NCI-H748 (cell line): ENCODE measurements at regions not wholly inside any gene's neighbourhood (a gene's known extent, or its start where the extent isn't known, plus 50 kb on each side); places are given as distances from the start of the nearest gene placed in this dataset.
A peak's percentile ranks its signal among the peaks of the same experiment; 100 is the strongest.
"Not testable (repeated sequence)": the region's sequence is repeated elsewhere in the genome, so short reads cannot be mapped to it uniquely, and the experiment has no call there.

Experiments used
- DNase-seq: peaks from one replicate; lab custom pipeline; 2025; ENCODE audit not compliant: unreplicated experiment; lab: John Stamatoyannopoulos, UW

DNA sequence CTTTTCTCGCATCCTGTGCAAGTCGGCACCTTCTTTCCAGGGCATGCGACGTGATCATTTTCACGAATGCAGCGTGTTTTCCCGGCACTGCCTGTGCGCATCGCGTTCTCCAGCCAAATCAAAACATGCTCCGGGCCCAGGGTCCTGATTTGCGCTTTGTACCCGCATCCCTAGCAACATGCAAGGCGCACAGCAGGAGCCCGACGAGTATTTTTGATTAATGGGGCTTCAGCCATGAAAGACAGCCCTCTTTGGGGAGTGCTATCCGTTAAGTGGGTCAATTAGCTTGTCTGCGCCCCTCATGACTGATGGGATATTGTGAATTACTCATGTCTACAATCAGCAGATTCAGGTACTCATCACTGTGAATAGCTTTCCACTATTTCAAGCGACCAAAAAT, 243.3 kb upstream of the RNF32 start:
- peak; percentile 24 for DNase-seq

DNA sequence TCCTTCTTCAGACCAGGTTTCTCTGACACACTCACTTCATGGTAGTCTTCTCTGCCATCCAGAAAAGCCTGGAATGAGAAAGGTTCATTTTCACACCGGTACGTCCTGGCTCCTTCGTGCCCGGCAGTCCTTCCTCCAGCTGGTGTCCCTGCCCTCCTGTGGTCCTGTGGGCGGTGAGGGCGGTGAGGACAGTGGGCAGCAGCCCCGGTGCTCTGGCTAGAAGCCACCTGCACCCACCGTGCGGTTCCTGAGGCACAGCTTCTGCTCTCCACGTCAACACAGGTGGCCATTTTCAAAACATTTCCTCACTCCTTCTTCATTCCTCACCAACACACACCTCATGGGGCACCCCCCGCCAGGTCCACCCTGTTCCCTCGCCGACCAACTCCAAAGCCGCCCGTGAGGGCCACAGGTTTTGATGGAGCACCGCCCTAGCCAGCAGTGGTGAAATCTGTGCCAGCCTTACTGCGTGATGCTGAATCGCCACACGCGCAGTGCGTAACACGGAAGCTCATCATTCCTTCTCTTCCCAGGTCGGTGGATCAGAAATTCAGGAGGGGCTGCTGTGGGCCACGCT, 251.4 kb upstream of the RNF32 start:
- no peak for DNase-seq

DNA sequence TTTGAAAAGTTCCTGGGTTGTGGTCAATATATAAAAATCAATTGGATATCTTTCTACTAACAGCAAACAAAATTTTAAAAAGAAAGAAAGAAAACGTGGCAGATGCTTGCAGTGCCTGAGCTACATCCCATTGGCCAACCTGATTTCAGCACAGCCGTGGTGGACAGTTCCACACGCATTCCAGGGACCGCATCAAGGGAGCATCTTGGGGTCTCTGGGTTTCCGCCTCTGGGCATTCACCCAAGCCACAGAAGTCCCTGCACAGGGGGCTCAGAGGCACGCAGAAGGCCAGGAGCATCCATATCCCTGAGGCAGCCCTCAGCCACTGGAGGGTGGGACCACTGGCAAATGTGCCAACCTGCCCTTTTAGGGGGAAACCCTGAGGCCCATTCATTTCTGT, 254.5 kb upstream of the RNF32 start:
- DNase-seq, result no peak

DNA sequence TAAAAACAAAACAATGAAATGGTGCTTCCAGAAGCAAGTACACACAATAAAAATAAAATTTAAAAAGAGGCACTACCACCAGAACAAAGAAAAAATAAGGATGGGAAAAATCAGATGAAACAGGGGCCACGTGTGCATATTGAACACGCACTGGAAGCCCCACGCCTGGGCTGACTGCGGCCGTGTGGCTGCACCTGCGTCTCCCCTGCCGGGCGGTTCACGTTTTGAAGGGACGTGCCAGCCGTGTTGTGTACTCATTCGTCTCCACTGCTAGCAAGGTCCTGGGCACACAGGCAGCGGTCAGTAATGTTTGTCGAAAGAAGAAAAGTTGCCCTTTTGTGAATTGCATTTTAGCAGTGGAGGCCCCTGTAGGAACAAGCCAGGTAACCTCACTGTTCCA, 255.9 kb upstream of the RNF32 start:
- DNase-seq, result no peak

DNA sequence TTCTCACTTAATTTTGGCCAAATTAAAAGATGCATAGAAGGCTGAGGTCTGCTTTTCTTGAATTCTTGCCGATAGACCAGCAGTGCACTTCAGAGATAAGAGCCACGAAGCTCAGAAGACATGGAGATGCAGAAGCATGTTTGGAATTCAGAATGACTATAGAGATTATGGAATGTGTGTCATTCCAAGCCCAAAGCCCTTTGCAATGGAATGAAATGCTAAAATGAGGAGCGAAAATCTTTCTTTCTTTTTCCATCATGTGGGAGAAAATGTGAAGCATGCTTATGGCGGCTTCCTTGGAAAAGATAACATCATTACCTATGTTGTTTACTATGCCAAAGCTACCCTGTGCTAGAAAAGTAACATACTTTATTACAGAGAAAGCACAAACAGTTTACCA, 257.0 kb upstream of the RNF32 start:
- no peak for DNase-seq

DNA sequence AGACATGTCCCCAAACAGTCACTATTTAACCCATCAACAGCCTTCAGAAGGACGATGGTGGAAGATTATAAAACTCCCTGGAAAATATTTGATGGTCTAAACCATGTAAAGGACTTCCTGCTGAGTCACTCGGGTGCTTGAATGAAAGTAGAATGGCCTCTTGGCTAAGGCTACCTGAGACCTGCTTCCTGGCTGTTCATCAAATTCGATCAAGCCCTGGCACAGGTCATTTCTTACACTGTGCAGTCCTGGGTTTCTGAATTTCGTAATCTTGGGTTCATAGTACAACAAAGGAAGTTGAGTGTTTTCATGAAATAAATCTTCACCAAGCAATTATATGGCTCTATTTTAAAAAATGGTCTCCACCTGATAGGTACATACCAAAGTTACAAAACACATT, 260.3 kb upstream of the RNF32 start:
- DNase-seq, result no peak

DNA sequence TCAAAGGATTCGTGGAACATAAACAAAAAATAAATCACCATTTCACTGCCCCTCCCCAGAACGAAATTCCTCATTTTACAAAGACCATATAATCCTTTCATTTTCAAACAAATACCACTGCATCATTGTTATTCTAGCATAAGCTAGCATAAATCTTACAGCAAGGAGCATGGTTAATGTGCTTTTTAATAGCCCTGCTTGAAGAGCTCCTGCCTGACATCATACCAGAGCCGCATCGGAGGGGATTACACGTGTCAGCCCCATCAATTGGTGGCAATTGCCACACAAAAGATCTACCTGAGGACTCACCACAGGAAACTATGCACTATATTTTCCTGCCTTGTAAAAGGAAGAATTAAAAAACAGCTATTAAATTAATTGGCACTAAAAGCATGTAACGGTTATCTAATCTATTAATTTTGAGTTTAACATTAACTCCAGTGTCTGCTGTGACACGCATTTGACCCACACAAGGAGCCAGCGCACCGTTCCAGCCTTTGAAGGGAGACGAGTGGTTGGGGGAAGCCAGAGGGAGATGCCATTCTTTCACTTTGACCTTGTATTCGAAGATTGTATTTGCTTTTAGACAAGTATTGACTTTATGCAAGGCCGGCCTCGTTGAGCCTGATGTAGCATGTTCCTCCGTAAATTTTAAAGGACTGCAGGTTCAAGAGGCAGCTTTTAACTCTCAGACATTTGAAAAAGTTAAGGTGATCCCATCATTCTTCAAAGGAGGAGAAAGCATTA, 261.1 kb upstream of the RNF32 start:
- peak; percentile 71 for DNase-seq

DNA sequence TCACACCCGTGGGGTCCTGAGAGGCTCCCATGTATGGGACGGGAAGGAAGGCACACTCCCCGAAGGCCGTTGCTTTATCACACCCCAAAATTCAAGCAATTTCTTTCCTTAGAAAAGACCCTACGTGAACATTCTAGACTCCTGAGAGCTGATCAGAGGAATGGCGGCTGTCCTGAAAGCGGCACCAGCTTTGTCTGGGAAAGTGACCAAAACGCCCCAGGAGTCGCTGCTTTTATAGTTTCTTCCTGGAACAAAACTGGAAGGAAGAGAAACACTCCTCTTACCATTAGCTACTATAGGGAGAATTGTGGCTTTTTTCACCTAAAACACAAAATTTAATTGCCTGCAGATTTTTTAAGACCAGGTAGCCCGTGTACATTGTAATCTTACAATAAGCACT, 261.8 kb upstream of the RNF32 start:
- DNase-seq, result no peak

DNA sequence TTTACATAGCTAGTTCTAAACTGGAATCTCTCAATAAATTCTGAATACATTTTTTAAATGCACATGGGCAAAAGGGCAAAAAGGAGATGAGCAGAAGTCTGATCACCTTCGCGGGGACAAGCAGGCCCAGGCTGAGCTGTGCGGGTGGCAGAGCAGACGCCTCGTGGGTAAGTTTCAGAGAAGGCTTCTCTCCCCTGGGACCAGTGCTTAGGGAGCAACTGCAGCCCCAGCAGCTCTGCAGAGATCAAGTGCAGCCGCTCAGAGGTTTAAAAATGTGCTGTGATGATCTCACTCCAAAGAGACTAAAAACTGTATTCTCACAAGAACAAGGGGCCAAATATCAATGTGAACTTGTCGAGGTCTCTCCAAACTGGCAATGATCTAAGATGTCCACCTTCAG, 264.3 kb upstream of the RNF32 start:
- DNase-seq, result no peak

DNA sequence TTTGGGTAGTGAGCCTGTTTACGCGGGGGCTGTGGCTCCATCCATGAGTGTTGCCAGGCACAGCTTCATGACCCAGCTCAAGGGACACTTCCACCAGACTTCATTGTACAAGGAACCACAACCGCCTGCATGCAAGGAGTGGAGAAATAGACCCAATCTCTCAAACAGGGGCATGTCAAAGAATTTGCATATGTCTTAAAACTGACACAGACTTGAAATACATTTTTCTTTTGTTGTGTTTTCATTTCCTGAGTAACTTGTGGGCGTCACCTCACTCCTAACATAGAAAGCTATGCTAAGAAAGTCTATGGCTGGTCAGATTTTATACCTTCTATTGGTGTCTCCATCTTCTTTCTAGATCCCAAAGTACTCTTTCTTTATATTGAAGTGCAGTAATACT, 266.2 kb upstream of the RNF32 start:
- no peak for DNase-seq

DNA sequence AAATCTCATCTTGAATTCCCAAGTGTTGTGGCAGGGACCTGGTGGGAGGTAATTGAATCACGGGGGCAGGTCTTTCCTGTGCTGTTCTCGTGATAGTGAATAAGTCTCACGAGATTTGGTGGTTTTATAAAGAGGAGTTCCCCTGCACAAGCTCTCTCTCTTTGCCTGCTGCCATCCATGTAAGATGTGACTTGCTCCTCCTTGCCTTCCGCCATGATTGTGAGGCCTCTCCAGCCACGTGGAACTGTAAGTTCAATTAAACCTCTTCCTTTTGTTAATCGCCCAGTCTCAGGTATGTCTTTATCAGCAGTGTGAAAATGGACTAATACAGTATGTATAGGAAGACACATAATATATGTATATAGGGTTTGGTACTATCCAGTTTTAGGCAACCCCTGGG, 270.6 kb upstream of the RNF32 start:
- not testable (repeated sequence) for DNase-seq

DNA sequence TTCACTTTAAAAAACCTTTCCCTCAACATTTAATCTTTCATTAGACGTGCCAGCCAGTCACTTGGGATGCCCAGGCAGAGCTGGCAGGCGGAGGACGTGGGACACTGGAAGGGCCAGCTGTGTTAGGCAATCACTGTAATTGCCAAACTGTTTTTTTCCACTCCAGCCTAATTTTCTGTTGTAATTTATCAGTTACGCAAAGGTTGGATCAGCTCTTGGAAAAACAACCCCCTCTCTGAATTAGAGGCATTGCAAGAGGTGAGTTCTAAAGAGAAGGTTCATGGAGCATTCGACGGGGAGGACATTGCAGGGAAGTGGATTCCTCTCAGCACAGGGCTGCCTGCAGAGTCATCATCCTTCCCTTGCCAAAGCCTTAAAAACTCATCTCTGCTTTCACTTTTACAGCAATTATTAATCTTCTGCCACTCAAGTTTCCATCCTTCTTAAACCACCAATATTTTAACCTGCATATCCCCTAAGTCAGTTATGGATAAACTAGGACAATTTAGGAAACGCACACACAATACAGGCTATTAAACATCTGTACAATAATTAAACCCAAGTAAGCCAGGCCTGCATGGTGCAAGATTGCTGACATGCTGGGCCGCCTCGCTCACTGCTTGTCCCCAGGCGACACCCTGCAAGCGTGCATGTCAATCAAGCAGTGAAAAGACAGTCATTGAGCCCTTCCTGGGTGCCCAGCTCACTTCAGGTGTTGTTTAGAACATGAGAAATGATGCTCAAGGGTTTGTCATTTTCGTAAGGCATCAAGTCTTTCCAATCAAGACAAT, 272.3 kb upstream of the RNF32 start:
- DNase-seq, result peak; percentile 25

DNA sequence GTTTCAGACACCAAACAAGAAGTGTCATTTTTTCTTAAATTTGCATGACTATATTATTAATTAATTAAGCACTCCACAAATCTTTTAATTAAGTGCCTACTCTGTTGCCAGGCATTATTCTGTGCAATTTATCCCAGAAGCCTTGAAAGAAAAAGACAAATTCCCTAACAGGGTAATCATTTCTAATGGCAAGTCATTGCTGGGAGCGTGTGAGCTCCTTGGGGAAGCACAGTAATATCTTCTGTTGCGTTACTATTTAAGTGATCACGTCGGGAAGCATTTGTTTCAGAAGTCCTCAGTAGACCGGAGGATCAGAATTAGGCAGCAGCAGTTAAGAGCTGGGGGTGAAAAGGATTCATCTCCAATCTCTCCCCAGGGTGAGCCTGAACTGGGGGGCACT, 276.8 kb upstream of the RNF32 start:
- no peak for DNase-seq

DNA sequence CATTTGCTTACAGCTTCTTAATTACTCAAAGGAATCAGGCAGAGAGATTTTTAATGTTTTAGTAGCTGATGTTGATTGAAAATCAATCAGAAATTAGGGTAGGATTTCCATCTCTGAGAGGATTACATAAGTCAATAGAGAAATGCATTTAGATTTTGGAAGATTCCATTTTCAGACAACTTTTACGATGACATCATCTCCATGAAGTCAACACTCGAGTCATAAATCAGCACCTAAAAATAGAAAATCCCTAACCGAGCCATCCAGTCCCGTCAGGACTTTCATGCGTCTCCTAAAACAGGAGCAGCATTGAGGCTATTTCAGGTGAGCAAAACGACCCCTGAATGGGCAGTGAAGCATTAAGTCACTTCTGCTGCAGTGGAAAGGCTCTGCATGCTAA, 279.7 kb upstream of the RNF32 start:
- no peak for DNase-seq

DNA sequence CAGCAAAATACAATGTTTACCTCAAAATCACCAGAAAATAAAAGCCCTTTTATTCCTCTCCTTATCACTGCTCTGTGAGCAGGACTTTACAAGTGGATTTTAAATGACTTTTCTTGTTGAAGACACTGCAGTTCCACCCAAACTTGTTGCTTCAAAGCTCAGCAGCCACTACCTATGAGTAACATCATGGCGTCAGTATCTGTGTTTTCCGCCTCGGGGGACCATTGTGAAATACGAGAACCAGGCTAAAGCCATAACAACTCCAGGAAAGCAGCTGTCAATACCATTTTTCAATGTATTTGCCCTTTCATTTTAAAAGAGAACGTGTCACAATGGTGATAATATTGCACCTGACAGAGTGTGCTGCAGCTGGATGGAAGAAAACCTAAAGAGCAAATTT, 284.0 kb upstream of the RNF32 start:
- peak; percentile 74 for DNase-seq

DNA sequence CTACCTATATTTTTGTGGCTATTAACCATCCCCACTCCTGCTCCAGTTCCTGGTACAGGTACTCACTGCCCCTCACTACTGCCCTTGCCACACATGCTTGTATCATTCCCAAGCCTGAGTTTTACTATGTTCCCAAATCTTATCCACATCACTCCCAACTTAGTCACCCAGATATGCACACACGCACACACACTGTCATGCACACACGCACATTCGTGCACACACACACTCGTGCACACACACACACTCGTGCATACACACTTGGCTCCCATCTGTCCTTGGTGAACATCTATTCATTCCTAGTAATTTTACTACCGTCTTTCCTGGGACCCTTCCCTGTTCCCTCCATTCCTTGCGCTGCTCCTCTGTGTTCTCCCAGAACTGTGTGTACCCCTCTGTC, 287.2 kb upstream of the RNF32 start:
- DNase-seq, result no peak

DNA sequence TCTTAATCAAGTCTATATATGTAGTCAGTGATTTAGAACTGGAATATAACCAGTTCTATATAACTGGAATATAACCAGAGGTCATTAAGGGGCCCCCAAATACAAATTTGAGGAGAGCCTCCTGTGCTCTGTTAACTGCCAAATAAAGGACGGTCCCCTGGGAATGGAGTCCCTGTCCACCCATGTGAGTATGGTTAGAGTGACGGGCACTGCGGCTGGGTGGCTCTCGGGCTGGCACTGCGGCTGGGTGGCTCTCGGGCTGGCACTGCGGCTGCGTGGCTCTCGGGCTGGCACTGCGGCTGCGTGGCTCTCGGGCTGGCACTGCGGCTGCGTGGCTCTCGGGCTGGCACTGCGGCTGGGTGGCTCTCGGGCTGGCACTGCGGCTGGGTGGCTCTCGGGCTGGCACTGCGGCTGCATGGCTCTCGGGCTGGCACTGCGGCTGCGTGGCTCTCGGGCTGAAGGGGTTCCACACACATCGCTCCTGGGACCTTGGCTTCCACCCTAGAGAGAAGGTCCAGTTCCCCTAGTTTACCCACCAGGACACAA, 292.8 kb upstream of the RNF32 start:
- DNase-seq, result not testable (repeated sequence)

DNA sequence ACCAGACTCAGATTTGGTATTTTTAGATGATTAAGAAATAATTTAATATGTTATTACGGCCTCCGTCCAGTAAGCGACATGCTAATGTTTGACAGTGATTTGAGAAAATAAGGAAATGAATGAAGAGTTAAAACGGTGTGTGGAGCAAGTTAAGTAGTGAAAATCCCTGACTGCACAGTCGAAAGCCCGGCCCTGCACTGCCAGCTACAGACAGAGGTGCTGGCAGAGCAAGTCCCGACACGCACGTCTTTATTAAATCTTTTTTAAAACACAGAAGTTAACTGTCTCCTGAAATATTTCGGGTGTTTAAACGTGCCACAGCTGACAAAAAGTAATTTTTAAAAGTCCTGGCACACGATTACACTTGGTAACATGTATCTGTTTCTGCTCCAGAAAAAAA, 293.4 kb upstream of the RNF32 start:
- DNase-seq, result no peak

DNA sequence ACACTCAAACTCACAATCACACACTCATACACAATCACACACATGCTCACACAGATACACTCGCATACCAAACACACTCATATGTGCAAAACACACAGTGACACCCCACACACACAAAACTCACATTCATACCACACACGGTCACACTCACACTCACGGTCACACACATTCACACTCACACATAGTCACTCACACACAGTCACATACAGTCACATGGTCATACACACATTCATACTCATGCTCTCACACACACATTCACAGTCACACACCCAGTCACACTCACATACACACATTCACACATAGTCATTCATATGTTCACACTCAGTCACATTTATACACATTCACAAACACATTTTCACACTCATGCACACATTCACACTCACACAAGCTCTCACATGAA, 296.0 kb upstream of the RNF32 start:
- DNase-seq, result no peak

DNA sequence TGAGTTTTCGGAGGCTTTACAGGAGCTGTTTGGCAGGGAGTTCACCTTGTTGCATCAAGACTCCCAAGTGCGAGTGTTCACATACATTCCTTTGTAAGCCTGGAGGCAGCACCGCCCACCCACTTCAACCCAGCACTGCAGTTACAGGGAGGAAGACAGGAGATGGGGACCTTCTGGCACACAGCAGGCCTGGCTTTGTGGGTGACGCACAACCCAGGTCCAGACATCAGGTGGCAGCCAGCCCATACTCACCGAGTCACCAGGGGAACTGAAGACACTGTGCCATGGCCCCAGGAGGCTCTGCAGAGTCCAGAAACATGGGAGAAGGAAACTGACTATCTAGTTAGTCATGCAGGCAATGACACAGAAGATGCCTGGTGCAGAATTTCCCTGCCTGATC, 305.9 kb upstream of the RNF32 start:
- DNase-seq, result no peak

DNA sequence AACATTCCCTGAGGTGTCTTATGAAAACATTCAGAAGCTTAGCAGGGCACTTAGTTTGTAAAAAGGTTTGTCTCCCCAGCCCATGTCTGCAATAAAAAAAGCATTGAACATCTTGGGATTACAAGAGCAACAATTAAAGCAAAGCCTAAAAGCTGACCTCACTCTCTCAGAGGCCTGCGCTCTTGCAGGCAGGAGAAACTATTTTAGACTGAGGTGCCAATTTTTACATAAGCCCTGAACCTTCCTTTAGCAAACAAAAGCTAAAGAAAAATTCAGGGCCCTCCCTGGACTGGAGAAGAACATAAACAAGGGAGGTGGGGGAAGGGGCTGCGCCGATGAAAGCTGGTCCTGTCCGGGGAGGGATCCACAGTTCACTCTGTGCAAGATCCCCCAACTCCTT, 312.7 kb upstream of the RNF32 start:
- no peak for DNase-seq

DNA sequence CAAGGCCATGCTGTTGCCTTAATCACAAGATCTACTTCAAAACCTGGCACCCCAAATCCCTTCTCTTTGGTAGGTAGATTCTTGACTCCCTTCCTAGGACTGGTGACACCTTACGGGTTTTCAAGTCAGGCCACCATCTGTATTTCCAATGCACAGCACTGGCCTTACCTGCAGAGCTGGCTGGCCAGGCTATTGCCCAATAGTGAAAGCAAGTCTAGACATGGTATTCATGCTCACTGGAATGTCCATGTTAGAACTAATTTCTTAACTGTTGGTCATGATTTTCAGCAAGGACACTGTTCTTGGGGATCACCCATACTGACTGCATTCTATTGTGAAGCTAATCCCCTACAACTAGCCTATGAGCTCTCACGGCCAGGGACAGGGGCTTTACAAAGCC, 313.1 kb upstream of the RNF32 start:
- DNase-seq, result no peak
